ENCODE measurements at regions not wholly inside any gene's neighbourhood (a gene's known extent, or its start where the extent isn't known, plus 50 kb on each side); places are given as distances from the start of the nearest gene placed in this dataset.

GRCh38 chr6:170130201-170130621 is 160.7 kb downstream of the DLL1 start:
- TF ChIP-seq CTCF (IDR thresholded peaks at IDR 0.05) (no peak), POLR2AphosphoS5 (IDR thresholded peaks at IDR 0.05) (no peak), POLR2A (IDR thresholded peaks at IDR 0.05) (no peak)
